ENCODE measurements at regions not wholly inside any gene's neighbourhood (a gene's known extent, or its start where the extent isn't known, plus 50 kb on each side); places are given as distances from the start of the nearest gene placed in this dataset.

GRCh38 chr18:66317243-66318090, 286.4 kb downstream of the CDH19 start:
- no peak for DNase-seq (ENCODE audit: low read depth in 1 of 2, low spot score in 1 of 2)
- no peak overlapping the region for H3K4me3 ChIP-seq (replicated peaks; ENCODE audit: insufficient read depth, low read length)
- no peak overlapping the region for H3K27ac ChIP-seq (replicated peaks)
- no peaks in the 10 kb centered on the region for H3K27me3 ChIP-seq (ENCODE audit: insufficient read depth, poor library complexity, severe bottlenecking)
- TF ChIP-seq GABPA (IDR thresholded peaks at IDR 0.05; ENCODE audit: low read depth) (no peak), POLR2AphosphoS5 (IDR thresholded peaks at IDR 0.05; ENCODE audit: low read depth) (no peak), CTCF (IDR thresholded peaks at IDR 0.05; ENCODE audit: insufficient read depth, low read length) (no peak), SPI1 (IDR thresholded peaks at IDR 0.05; ENCODE audit: borderline replicate concordance, low read depth) (no peak)
- TF ChIP-seq, protein P1, sequence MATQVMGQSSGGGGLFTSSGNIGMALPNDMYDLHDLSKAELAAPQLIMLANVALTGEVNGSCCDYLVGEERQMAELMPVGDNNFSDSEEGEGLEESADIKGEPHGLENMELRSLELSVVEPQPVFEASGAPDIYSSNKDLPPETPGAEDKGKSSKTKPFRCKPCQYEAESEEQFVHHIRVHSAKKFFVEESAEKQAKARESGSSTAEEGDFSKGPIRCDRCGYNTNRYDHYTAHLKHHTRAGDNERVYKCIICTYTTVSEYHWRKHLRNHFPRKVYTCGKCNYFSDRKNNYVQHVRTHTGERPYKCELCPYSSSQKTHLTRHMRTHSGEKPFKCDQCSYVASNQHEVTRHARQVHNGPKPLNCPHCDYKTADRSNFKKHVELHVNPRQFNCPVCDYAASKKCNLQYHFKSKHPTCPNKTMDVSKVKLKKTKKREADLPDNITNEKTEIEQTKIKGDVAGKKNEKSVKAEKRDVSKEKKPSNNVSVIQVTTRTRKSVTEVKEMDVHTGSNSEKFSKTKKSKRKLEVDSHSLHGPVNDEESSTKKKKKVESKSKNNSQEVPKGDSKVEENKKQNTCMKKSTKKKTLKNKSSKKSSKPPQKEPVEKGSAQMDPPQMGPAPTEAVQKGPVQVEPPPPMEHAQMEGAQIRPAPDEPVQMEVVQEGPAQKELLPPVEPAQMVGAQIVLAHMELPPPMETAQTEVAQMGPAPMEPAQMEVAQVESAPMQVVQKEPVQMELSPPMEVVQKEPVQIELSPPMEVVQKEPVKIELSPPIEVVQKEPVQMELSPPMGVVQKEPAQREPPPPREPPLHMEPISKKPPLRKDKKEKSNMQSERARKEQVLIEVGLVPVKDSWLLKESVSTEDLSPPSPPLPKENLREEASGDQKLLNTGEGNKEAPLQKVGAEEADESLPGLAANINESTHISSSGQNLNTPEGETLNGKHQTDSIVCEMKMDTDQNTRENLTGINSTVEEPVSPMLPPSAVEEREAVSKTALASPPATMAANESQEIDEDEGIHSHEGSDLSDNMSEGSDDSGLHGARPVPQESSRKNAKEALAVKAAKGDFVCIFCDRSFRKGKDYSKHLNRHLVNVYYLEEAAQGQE (IDR thresholded peaks at IDR 0.05; ENCODE audit: insufficient replicate concordance, low read depth), result no peak

GRCh38 chr18:66316701-66317100, 287.2 kb downstream of the CDH19 start:
- Histone ChIP-seq H3K4me3 (replicated peaks; ENCODE audit: insufficient read depth, low read length) (no peak overlapping the region), H3K27me3 (ENCODE audit: insufficient read depth, poor library complexity, severe bottlenecking) (no peaks in the 10 kb centered on the region), H3K27ac (replicated peaks) (no peak overlapping the region)
- TF ChIP-seq POLR2AphosphoS5 (IDR thresholded peaks at IDR 0.05; ENCODE audit: low read depth) (no peak), SPI1 (IDR thresholded peaks at IDR 0.05; ENCODE audit: borderline replicate concordance, low read depth) (no peak), CTCF (IDR thresholded peaks at IDR 0.05; ENCODE audit: insufficient read depth, low read length) (no peak), GABPA (IDR thresholded peaks at IDR 0.05; ENCODE audit: low read depth) (no peak)
- TF ChIP-seq, protein P1 (IDR thresholded peaks at IDR 0.05; ENCODE audit: insufficient replicate concordance, low read depth), result no peak
- no peak for DNase-seq (ENCODE audit: low read depth in 1 of 2, low spot score in 1 of 2)

- no peak for DNase-seq (ENCODE audit: low read depth in 1 of 2, low spot score in 1 of 2)
- H3K27me3 ChIP-seq (ENCODE audit: insufficient read depth, poor library complexity, severe bottlenecking), result no peaks in the 10 kb centered on the region
- no peak overlapping the region for H3K4me3 ChIP-seq (replicated peaks; ENCODE audit: insufficient read depth, low read length)
- no peak overlapping the region for H3K27ac ChIP-seq (replicated peaks)
- TF ChIP-seq CTCF (IDR thresholded peaks at IDR 0.05; ENCODE audit: insufficient read depth, low read length) (no peak), GABPA (IDR thresholded peaks at IDR 0.05; ENCODE audit: low read depth) (no peak), SPI1 (IDR thresholded peaks at IDR 0.05; ENCODE audit: borderline replicate concordance, low read depth) (no peak), POLR2AphosphoS5 (IDR thresholded peaks at IDR 0.05; ENCODE audit: low read depth) (no peak)
- TF ChIP-seq, protein P1 (IDR thresholded peaks at IDR 0.05; ENCODE audit: insufficient replicate concordance, low read depth), result no peak
Measured at GRCh38 chr18:66300141-66300540, 303.7 kb downstream of the CDH19 start.

Data from HL-60 (cell line).